Hepatocyte (in vitro differentiated cells): ENCODE measurements at regions not wholly inside any gene's neighbourhood (a gene's known extent, or its start where the extent isn't known, plus 50 kb on each side); places are given as distances from the start of the nearest gene placed in this dataset.

Experiments
- DNase-seq: peaks from one replicate; pipeline ENCODE4 v3.0.0-alpha.2; 2016; ENCODE audit warnings: low spot score
- H2AFZ ChIP-seq: fragments of 200-600 bp; sonication (generic); 2 replicates; pipeline ENCODE4 v1.6.0; 2016; ENCODE audit warnings: antibody characterized with exemption, mild to moderate bottlenecking
- H3K27ac ChIP-seq: fragments of 200-600 bp; sonication (generic); 2 replicates; pipeline ENCODE4 v1.5.1; 2016; ENCODE audit warnings: mild to moderate bottlenecking
- H3K27me3 ChIP-seq: fragments of 200-600 bp; sonication (generic); 2 replicates; pipeline ENCODE4 v1.6.1; 2016
- H3K36me3 ChIP-seq: fragments of 200-600 bp; sonication (generic); replicated peaks from 2 replicates; pipeline ENCODE4 v1.5.1; 2016; ENCODE audit warnings: low read depth; ENCODE audit not compliant: insufficient read depth
- H3K4me1 ChIP-seq: fragments of 200-600 bp; sonication (generic); 2 replicates; pipeline ENCODE4 v1.5.1; 2016; ENCODE audit warnings: mild to moderate bottlenecking, moderate library complexity; ENCODE audit not compliant: insufficient read depth
- H3K4me2 ChIP-seq: fragments of 200-600 bp; sonication (generic); 2 replicates; pipeline ENCODE4 v1.6.0; 2016
- H3K4me3 ChIP-seq: fragments of 200-600 bp; sonication (generic); 2 replicates; pipeline ENCODE4 v1.5.1; 2016; ENCODE audit warnings: mild to moderate bottlenecking
- H3K79me2 ChIP-seq: fragments of 200-600 bp; sonication (generic); 2 replicates; pipeline ENCODE4 v1.6.0; 2017; ENCODE audit warnings: mild to moderate bottlenecking
- H3K9me2 ChIP-seq: fragments of 200-600 bp; sonication (generic); replicated peaks from 2 replicates; pipeline ENCODE4 v1.6.0; 2017; ENCODE audit warnings: mild to moderate bottlenecking; ENCODE audit not compliant: insufficient read depth
- H3K9me3 ChIP-seq: fragments of 200-600 bp; sonication (generic); 2 replicates; pipeline ENCODE4 v1.5.1; 2016; ENCODE audit warnings: low read depth, mild to moderate bottlenecking
- H4K20me1 ChIP-seq: fragments of 200-600 bp; sonication (generic); 2 replicates; pipeline ENCODE4 v1.6.0; 2016; ENCODE audit warnings: mild to moderate bottlenecking; ENCODE audit not compliant: insufficient read depth, poor library complexity, severe bottlenecking
- EZH2 ChIP-seq: fragments of 200-600 bp; sonication (generic); IDR thresholded peaks from 2 replicates; pipeline ENCODE4 v1.6.1; 2016; ENCODE audit warnings: antibody characterized with exemption, mild to moderate bottlenecking, borderline replicate concordance
- EZH2phosphoT487 ChIP-seq: fragments of 200-600 bp; sonication (generic); IDR thresholded peaks from one replicate; pipeline ENCODE4 v1.6.1; 2018; ENCODE audit warnings: antibody characterized with exemption, mild to moderate bottlenecking, low read depth, moderate library complexity; ENCODE audit not compliant: unreplicated experiment, severe bottlenecking
- WGBS: methylation state at CpG from one replicate; pipeline ENCODE4 v1.1.6; 2016; ENCODE audit warnings: low lambda C conversion rate; ENCODE audit errors: missing lambda C conversion rate; 5-methylcytosine and 5-hydroxymethylcytosine counted together
- TF ChIP-seq, protein P1 (sequence below): fragments of 200-600 bp; sonication (generic); IDR thresholded peaks from 2 replicates; pipeline ENCODE4 v1.5.1; 2016; ENCODE audit warnings: antibody characterized with exemption, mild to moderate bottlenecking; ENCODE audit not compliant: poor library complexity

DNA sequence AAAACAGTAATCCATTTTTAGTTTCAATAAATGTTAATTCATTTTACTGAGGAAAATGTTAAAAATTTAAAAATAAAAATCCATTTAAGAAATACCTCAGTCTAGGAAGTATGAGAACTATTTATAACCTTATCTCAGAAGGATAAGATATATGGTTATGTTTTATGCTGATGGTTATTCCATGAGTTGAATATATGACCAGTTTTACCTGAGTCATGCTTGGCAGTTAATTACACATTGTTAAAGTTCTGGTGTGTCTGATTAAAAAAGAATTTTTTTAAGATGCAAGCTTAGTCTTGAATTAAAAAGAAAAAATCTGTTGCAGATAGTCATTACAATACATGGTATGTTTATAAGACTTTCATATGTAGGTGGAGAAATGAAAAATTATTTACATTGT lies 191.7 kb downstream of the ARL4A start:
- Histone ChIP-seq H3K4me2 (no peak overlapping the region), H3K9me2 (no peaks in the 10 kb centered on the region), H3K27ac (no peak overlapping the region), H3K4me3 (no peak overlapping the region), H3K27me3 (no peaks in the 10 kb centered on the region), H3K36me3 (no peaks in the 10 kb centered on the region), H2AFZ (no peak overlapping the region), H3K4me1 (no peaks in the 10 kb centered on the region), H3K9me3 (no peaks in the 10 kb centered on the region), H3K79me2 (no peaks in the 10 kb centered on the region), H4K20me1 (no peaks in the 10 kb centered on the region)
- DNase-seq = no peak
- TF ChIP-seq EZH2 = no peak
- TF ChIP-seq EZH2phosphoT487 = no peak

DNA sequence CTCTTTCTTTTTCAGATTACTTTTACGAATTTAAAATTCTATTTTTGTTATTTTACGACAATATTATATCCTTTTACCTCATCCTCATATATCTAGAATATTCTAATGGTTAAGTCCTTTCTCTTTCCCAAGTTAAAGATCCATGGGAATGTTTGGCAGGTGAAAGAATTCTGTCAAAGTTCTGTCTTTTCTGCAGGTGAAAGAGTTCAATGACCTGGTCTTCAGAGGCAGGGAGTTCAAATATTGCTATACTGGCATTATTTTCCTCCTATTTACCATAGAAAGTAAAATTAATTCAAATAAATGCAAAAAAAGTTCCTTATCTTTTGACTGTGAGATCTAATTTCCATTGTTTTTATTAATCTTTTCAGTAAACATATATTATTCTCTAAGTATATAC lies 194.3 kb downstream of the ARL4A start:
- Histone ChIP-seq H4K20me1 (no peaks in the 10 kb centered on the region), H3K27me3 (no peaks in the 10 kb centered on the region), H3K4me3 (no peak overlapping the region), H3K9me3 (no peaks in the 10 kb centered on the region), H3K27ac (no peak overlapping the region), H3K4me1 (no peaks in the 10 kb centered on the region), H3K79me2 (no peaks in the 10 kb centered on the region), H3K9me2 (no peaks in the 10 kb centered on the region), H3K36me3 (no peaks in the 10 kb centered on the region), H3K4me2 (no peak overlapping the region), H2AFZ (no peak overlapping the region)
- no peak for DNase-seq
- TF ChIP-seq, protein P1, sequence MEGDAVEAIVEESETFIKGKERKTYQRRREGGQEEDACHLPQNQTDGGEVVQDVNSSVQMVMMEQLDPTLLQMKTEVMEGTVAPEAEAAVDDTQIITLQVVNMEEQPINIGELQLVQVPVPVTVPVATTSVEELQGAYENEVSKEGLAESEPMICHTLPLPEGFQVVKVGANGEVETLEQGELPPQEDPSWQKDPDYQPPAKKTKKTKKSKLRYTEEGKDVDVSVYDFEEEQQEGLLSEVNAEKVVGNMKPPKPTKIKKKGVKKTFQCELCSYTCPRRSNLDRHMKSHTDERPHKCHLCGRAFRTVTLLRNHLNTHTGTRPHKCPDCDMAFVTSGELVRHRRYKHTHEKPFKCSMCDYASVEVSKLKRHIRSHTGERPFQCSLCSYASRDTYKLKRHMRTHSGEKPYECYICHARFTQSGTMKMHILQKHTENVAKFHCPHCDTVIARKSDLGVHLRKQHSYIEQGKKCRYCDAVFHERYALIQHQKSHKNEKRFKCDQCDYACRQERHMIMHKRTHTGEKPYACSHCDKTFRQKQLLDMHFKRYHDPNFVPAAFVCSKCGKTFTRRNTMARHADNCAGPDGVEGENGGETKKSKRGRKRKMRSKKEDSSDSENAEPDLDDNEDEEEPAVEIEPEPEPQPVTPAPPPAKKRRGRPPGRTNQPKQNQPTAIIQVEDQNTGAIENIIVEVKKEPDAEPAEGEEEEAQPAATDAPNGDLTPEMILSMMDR = no peak
- TF ChIP-seq EZH2 (no peak), EZH2phosphoT487 (no peak)
- 96% methylated on average over 2 of the region's 2 CpGs for WGBS

DNA sequence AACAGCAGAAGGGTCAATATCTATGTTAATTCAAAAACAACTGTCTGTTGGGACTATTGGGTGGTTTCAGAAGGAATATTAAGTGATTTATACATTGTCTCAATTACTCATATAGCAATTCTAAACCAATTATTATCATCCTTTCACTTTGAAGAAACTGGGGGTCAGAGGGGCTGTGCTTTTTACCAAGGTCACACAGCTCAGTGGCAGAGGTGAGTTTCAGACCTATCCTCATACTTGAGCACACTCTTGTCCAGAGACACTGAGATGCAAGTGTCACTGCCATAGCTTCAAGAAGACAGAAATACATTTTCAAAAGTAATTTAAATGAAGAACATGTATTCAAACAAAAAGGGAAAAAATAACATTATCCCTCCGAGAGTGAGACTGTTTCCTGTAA lies 195.3 kb downstream of the ARL4A start:
- Histone ChIP-seq H3K27ac (no peak overlapping the region), H4K20me1 (no peaks in the 10 kb centered on the region), H3K27me3 (no peaks in the 10 kb centered on the region), H3K4me3 (no peak overlapping the region), H3K9me2 (no peaks in the 10 kb centered on the region), H3K4me2 (no peak overlapping the region), H3K9me3 (no peaks in the 10 kb centered on the region), H3K36me3 (no peaks in the 10 kb centered on the region), H3K79me2 (no peaks in the 10 kb centered on the region), H2AFZ (no peak overlapping the region), H3K4me1 (no peaks in the 10 kb centered on the region)
- no peak for TF ChIP-seq EZH2phosphoT487
- TF ChIP-seq EZH2 = no peak
- TF ChIP-seq, protein P1 = no peak
- DNase-seq = no peak
- 94% methylated on average over 1 of the region's 1 CpG for WGBS

DNA sequence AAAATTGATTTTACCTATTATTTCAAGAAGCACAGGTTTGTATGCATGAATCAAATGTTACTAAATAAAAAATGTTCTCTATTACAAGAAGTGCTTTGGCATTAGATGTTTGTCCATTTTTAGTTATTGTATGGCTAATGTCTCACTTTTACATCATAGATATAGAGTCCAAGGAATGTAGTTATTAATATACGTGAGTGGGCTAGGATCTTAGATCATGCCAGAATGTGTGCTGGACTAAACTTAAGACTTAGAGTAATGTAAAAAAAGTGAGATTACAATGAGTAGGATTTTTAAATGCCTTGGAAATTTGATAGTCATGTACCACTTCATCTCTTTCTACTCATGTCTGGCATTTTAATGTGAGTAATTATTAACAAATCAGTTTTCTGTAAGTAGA lies 196.6 kb downstream of the ARL4A start:
- no peak for DNase-seq
- no peaks in the 10 kb centered on the region for H4K20me1 ChIP-seq
- no peak overlapping the region for H2AFZ ChIP-seq
- H3K9me3 ChIP-seq = no peaks in the 10 kb centered on the region
- no peaks in the 10 kb centered on the region for H3K79me2 ChIP-seq
- no peaks in the 10 kb centered on the region for H3K36me3 ChIP-seq
- TF ChIP-seq, protein P1 = no peak
- TF ChIP-seq EZH2phosphoT487 (no peak), EZH2 (no peak)
- H3K4me3 ChIP-seq = no peak overlapping the region
- no peaks in the 10 kb centered on the region for H3K9me2 ChIP-seq
- WGBS = 85% methylated on average over 1 of the region's 1 CpG
- H3K27ac ChIP-seq = no peak overlapping the region
- no peak overlapping the region for H3K4me2 ChIP-seq
- no peaks in the 10 kb centered on the region for H3K27me3 ChIP-seq
- H3K4me1 ChIP-seq = no peaks in the 10 kb centered on the region
